ENCODE measurements at regions not wholly inside any gene's neighbourhood (a gene's known extent, or its start where the extent isn't known, plus 50 kb on each side); places are given as distances from the start of the nearest gene placed in this dataset.
"Not testable (repeated sequence)": the region's sequence is repeated elsewhere in the genome, so short reads cannot be mapped to it uniquely, and the experiment has no call there.

DNA sequence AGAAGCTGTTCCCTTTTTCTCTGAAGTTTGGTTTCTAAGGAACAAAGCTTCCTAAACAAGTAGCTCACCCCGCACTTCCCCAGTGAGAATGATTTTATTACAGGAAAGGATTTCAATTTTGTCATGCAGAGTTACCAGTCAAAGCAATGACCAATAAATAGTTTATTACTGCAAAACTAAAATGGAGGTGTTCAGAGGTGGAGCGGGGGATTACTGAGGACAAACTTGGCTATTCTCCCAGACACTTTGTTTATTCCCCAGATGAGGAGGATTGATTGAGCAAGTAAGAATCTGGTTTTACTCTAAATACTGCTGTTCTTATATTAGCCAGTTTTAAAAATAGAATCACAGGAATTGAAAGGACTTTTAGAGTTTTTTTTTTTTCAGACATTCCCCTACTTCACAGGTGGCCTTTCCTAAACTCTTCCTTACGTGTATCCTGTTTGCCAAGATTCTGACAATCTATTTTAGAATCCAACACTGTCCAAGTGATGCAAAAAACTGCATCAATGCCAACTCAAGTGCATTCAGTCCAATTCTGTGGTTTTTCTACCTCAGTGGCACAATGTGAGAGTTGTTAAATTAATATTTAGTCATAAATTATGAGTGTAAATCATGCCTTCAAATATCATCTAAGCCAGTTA lies 136.1 kb downstream of the TNFSF18 start:
- DNase-seq (ENCODE audit: low read depth in 2 of 2, low spot score in 1 of 2), result no peak

DNA sequence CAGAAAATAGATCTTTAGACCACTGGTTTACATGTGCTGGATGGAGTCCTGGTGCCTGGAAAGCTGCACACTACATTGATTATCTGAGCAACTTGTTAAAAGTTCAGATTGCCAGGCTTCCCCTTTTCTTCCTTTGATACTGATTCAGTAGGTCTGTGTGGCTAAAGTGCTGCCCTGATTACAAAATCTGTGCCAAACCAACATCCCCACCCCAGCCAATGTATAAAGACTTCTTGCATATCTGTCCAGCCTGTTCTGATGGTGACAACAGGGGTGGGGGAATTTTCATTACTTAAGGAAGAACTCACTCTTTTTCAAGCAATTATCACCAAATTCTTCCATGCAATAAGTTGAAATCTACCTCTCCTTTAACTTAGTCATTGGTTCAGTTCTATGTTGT lies 135.5 kb downstream of the TNFSF18 start:
- no peak for DNase-seq (ENCODE audit: low read depth in 2 of 2, low spot score in 1 of 2)

DNA sequence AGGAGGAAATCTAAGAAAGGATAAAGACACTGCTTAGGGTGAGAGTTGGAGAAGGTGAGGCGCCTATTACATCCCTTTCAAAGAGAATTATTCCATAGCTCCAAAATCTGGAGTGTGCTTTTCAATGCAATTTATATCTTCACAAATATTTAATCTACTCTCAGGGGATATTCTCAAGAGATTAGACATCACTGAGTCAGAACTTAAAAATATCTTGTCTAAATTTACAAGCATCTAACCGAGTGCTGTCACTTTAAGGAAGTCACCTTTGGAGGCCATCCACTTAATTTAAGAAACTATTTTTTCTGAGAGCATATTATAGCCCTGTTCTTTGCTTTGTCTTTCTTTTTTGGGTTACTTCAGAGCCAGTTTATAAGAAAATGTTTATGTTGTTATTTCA lies 134.6 kb downstream of the TNFSF18 start:
- no peak for DNase-seq (ENCODE audit: low read depth in 2 of 2, low spot score in 1 of 2)

DNA sequence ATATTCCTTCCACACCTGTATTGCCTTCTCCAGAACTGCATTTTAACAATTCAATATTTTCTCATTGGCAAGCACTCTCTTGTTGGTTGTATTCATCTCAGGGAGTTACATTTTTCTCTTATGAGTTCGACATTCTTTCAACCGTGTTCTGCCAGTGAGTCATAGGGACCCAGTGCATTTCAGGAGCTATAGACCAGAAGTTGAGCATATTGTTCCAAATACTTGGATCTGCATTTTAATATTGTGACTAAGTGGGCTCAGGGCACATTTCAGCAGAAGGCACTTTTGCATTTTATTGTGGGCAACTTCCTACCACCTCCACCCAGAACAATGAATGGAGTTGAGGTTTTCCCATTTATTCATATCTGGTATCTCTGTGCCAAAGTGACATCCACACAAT lies 132.8 kb downstream of the TNFSF18 start:
- no peak for DNase-seq (ENCODE audit: low read depth in 2 of 2, low spot score in 1 of 2)

DNA sequence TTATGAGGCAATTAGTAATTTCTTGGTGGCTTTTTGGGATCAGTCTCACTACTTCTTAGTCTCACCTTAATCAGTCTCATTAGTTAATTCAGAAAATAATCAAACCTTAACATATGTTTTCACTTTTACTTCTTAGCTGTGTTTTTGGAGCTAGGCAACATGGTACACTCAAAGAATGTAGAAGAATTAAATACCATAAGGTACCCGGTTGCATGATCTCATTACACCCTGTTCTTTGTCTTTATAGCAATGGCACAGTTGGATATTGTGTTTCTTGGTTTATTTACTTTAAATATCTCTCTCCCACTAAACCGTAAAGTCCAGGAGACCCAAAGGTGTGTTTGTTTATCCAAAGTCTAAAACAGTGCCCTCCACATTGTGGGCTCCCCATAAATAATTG lies 132.3 kb downstream of the TNFSF18 start:
- DNase-seq (ENCODE audit: low read depth in 2 of 2, low spot score in 1 of 2), result no peak

DNA sequence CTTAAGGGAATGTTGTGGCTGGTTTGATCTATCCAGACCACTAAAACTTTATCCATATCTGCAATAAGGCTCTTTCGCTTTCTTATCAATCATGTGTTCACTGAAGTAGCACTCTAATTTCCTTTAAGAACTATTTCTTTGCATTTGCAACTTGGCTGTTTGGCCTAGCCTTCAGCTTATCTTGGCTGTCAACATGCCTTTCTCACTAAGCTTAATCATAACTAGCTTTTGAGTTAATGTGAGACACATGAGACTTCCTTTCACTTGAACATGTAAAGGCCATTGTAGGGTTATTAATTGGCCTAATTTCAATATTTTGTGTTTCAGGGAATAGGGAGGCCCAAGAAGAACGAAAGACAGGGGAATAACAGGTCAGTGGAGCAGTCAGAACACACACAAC lies 124.7 kb downstream of the TNFSF18 start:
- no peak for DNase-seq (ENCODE audit: low read depth in 2 of 2, low spot score in 1 of 2)

DNA sequence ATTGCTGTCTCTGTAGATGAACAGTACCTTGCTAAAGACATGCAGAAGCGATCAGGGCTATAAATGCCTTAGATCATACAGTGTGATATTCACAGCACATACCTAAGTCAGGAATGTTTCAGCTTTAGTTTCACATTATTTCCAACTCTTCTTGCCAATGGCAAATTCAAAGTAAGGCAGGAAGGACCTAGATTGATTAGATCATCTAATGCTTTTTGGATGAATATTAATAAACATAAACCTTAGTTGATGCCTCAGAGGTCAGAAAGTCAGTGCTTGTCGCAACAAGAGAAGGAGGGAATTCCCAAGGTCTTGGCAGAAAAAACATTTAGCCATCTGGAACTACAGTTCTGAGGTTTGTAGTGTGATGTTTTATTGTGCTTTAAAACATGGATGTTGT lies 122.3 kb downstream of the TNFSF18 start:
- no peak for DNase-seq (ENCODE audit: low read depth in 2 of 2, low spot score in 1 of 2)

DNA sequence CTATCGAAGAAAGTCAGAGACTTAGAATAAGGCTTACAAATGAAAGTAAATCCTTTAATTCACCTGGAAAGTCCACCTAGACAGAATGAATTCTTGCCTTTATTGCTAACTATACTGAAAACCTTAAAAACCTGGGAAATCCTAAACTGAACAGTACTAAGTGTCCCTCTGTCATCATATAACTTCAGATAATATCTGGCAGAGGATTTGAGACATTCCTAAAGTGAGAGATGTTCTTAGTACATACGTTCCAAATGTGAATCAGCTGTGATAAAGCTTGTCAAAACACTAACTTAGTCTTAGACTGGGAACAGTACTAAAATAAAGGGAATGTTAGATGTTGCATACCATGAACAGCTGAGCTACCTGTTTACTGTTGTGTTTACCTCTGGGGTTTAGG lies 121.7 kb downstream of the TNFSF18 start:
- no peak for DNase-seq (ENCODE audit: low read depth in 2 of 2, low spot score in 1 of 2)

DNA sequence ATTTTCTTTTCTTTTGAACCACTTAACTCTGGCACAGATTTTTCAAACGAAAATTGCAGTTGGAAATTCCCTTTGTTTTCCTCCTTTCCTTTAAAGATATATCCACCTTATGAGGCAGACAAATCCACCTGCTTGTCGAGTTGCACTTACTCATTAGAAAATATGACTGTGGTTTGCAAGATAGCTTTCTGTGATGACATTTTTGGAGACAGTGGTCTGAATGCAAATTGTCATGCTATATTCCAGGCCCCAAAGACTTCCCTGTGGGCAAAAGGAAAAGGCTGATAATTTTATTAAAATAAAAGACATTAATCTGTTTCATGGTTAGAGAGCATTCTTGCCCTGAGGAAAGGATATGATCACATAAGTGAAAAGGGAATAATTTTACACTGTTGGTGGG lies 120.6 kb downstream of the TNFSF18 start:
- no peak for DNase-seq (ENCODE audit: low read depth in 2 of 2, low spot score in 1 of 2)

DNA sequence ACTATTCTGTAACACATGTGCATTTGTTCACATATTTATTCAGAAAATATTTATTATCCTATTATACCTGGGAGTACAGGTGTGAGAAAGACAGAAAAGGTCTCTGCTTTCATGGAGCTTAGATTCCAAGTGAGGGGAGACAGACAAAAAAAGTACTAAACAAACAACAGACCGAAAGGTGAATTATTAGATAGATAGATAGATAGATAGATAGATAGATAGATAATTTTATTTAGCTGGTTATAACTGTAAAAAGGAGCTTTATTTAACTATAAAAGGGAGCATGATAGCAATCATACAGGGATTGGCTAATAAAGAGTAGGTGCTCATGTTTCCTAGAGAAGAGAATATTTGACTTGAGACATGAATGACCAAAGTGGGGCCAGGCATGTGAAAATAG lies 119.4 kb downstream of the TNFSF18 start:
- DNase-seq (ENCODE audit: low read depth in 2 of 2, low spot score in 1 of 2), result no peak

DNA sequence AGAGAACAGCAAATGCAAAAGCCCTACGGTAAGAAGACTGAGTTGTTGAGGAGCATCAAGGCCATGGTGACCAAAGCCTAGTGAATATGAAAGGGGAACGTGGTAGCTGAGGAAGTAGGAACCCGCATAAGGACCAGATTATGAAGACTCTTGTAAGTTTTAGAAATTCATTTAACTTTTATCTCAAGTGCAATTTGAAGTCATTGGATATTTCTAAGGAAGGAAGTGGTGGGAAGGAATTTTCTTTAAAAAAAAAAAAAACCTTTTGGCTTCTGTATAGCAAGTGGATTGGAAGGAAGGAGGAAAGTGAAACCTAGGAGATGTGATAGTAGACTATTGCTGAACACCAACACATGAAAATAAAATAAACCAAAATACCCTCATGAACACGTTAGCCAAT lies 119.0 kb downstream of the TNFSF18 start:
- DNase-seq (ENCODE audit: low read depth in 2 of 2, low spot score in 1 of 2), result no peak

DNA sequence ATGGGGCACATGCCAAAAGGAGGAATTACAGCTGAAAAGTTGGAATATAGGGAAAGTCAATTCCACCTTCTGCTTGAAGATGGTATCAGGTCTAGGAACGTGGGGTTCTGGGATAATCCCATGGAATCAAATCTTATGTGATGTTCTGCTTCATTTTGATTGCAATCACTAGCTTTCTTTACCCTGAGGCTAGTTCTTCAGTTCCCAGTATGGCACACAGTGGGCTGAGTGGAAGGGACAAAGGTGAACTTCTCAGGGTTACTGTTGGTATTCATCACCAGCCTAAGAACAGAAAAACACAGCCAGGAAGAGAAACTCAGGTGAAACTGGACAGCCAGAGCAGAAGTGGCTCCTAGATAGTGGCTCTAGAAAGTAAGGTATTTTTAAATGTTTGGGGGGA lies 117.8 kb downstream of the TNFSF18 start:
- no peak for DNase-seq (ENCODE audit: low read depth in 2 of 2, low spot score in 1 of 2)

DNA sequence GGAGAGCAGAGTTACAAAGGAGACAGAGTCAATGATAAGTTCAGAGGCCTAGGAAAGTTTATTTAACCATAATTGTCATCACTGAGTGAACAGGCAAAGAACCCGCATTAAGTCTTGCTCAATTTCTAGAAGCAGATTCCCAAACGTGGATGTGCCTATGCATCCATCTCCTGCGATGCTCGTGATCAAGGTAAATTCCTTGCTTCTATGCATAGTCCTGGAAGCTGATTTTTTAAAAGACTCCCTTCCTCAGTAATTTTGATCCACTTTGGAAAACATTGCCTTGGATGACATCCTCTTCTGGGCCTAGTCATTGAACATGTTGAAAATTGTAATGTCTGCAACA lies 116.4 kb downstream of the TNFSF18 start:
- no peak for DNase-seq (ENCODE audit: low read depth in 2 of 2, low spot score in 1 of 2)

DNA sequence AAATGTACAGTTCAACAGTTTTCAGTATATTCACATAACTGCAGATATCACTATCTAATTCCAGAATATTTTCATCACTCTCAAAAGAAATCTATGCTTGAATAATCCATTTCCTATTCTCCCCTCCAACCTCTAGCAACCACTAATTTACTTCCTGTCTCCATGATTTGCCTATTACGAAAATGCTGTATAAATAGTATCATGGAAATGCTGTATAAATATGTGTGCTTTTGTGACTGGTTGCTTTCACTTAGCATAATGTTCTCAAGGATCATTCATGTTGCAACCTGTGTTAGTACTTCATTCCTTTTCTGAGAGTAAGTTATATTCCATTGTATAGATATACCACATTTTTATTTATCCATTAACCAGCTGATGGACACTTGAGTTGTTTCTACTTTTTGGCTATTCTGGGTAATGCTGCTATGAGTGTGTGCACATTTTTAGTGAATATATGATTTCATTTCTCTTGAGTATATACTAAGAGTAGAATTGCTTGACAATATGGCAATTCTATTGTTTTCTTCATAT lies 115.6 kb downstream of the TNFSF18 start:
- no peak for DNase-seq (ENCODE audit: low read depth in 2 of 2, low spot score in 1 of 2)

DNA sequence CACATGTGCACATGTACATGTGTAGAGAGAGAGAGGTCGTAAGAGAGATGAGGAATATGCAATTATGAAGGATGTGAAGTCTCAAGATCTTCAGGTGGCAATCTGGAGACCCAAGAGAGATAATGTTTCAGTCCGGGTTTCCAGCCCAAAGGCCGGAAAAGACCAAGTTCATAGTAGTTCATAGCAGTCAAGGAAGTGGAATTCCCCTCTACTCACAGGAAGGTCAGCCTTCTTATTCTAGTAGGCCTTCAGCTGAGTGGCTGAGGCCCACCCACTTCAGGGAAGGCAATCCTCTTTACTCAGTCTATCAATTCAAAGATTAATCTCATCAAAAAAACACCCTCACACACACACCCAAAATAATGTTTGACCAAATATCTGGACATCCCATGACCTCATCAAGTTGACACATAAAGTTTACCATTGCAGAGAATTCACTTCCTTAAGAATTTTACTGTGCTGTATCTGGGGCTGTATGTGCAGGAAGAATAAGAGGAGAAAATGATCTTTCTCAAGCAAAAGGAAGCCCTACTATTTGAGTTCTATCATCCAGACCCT lies 114.6 kb downstream of the TNFSF18 start:
- DNase-seq (ENCODE audit: low read depth in 2 of 2, low spot score in 1 of 2), result no peak

DNA sequence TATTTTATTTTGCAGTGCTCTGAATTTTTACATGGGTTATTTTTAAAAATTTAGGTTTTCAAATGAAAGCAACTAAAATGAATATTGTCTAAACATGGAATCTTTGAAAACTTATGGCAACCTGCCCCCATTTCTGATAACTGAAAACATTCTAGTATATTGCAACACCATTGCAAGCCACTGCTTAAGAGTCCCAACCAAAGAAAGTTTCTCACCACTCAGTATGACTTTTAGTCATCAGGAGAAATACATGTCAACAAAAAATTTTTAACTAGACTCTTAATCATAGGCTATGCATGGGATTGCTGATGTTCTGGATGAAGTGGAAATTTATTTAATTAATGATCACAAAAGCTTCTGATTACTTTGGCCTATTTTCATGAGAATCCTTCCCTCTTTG lies 112.1 kb downstream of the TNFSF18 start:
- DNase-seq (ENCODE audit: low read depth in 2 of 2, low spot score in 1 of 2), result no peak

DNA sequence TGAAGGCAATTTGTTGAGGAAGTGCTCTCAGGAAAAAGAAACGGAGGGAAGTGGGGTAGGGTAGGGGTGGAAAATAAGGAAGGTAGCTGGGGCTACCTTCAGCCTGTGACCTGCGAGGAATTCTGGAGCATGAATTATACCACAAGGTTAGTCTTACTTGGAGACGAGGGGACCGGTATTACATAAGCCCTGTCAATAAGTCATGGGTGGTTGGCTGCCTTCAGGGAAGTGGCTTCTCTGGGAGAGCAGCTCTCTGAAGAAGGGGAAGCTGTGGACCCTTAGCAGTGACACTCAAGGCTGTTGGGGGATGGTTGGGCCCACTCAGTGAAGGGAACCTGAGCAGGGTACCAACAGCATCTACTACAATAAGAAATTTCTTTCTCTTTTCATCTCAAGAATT lies 111.3 kb downstream of the TNFSF18 start:
- no peak for DNase-seq (ENCODE audit: low read depth in 2 of 2, low spot score in 1 of 2)

DNA sequence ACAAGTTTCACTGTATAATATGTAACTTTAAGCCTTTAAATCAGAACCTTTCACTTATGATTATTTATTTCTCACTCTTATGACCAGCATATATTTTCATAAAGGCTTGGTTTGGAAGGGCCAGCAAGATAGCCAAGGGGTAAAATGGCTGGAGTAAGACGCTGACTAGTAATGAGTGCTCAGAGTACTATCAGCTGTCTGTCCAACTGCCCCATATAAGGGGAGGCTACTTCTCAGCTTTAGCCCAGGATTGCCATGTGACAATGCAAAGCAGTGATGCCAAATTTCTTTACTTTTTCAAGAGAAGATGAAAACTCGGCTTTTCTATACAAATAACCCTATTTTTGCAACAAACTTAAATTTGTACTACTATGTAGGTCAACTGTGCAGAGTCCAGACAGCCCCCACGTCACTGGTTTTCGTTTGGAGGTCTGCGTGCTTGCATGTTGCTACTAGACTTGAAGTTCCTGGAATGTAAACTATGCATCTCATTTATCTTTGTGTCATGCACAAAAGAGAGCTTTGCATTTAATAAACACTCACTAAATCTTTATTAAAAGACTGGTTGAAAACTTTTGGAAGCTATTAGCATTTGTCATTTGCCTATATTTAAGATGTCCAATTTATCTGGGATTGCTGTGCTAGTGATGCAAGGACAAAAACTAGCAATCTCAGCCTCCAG lies 110.4 kb downstream of the TNFSF18 start:
- no peak for DNase-seq (ENCODE audit: low read depth in 2 of 2, low spot score in 1 of 2)

DNA sequence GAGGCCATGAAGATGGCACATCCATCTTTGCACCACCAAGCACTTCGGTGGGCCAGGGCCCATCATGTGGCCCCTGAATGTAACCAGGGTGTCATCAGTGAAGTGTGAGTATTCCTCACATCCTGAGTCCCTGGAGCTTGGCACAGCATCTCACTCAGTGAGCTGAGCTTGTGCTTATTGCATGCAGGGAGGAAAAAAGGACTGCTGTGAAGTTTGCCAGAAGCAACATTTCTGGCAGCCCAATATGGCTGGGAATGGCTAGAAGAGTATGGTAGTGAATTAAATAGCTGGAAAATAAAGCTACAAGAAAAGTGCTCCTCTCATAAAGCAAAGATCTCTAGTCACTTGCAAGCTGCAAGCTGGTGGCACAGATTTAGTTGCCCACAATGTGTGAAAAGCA lies 109.3 kb downstream of the TNFSF18 start:
- no peak for DNase-seq (ENCODE audit: low read depth in 2 of 2, low spot score in 1 of 2)

DNA sequence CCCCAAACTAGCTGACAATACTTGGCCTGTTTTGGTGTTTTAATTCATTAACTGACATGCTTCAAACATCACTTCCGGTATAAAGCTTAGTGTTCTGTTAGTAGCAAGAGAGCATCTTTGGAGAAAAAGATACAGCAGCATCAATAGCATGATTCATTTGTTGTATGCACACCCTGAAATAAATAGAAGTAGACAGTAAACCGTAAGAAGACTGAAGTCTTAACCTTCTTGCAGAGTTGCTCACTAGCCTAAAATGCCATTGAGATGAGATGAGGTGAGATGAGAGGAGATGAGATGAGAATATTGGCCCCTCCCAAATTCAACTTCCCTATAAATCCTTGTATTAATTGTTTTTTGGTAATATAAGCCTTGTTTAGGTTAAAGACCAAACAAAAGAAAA lies 108.8 kb downstream of the TNFSF18 start:
- DNase-seq (ENCODE audit: low read depth in 2 of 2, low spot score in 1 of 2), result no peak

DNA sequence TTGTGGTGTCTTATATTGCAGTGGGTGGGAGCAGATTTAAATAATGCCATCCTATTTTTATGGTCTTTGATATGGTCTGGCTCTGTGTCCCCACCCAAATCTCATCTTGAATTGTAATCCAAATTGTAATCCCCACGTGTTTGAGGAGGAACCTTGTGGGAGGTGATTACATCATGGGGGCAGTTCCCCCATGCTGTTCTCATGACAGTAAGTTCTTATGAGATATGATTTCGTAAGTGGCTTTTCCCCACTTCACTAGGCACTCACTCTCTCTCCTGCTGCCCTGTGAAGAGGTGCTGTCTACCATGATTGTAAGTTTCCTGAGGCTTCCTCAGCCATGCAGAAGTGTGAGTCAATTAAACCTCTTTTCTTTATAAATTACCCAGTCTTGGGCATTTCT lies 107.6 kb downstream of the TNFSF18 start:
- not testable (repeated sequence) for DNase-seq (ENCODE audit: low read depth in 2 of 2, low spot score in 1 of 2)

DNA sequence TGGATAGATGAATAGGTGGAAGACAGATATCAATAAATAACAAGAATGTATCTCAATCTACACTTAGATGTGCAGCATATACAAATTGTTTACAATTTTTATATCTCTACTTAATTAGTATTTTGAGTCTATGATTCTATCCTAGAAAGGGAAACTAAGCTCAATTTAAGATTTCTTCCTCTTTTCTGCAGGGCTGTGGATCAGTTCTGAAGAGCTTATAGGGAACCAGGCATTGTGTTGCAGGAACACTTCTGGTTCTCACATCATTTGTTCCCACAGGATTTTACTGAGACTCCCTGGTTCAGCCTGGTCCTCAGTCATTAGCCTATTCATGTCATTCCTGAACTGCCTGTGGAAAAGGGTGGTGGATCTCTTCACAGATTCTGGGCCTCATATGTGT lies 105.8 kb downstream of the TNFSF18 start:
- DNase-seq (ENCODE audit: low read depth in 2 of 2, low spot score in 1 of 2), result no peak
